ENCODE measurements at regions not wholly inside any gene's neighbourhood (a gene's known extent, or its start where the extent isn't known, plus 50 kb on each side); places are given as distances from the start of the nearest gene placed in this dataset.

GRCh38 chr21:38148046-38148445, 108.7 kb upstream of the KCNJ15 start:
- H3K27me3 ChIP-seq (ENCODE audit: control insufficient read depth, extremely low read depth, insufficient read depth, low read length) = no peaks in the 10 kb centered on the region
- H3K9me1 ChIP-seq (ENCODE audit: control insufficient read depth, extremely low read depth, insufficient read depth, low read length) = no peaks in the 10 kb centered on the region
- dilution Hi-C loops (cut with MboI; ENCODE audit: extremely low pct_ligation_motif_present, low sequenced_read_pairs) = loop anchor here (25.0 kb wide), 1 partner anchor 411 kb away; no protein-coding TSS in a partner anchor
- H4K20me1 ChIP-seq (ENCODE audit: control insufficient read depth, extremely low read depth, insufficient read depth, low read length) = no peaks in the 10 kb centered on the region
- no peak overlapping the region for H2AFZ ChIP-seq (ENCODE audit: control insufficient read depth, low read length)
- FAIRE-seq (peak; percentile 29), DNase-seq (ENCODE audit: low read depth, low spot score) (no peak)
- H3K4me2 ChIP-seq (ENCODE audit: control insufficient read depth, extremely low read depth, insufficient read depth, low read depth, low read length) = no peak overlapping the region
- no peak overlapping the region for H3K27ac ChIP-seq (ENCODE audit: control insufficient read depth, insufficient read depth, low read length)
- H3K9me3 ChIP-seq (ENCODE audit: control insufficient read depth, low read depth, low read length) = no peaks in the 10 kb centered on the region
- no peaks in the 10 kb centered on the region for H3K36me3 ChIP-seq (ENCODE audit: control insufficient read depth in 2 of 2, extremely low read depth in 1 of 2, insufficient read depth in 2 of 2, low read length in 2 of 2)
- TF ChIP-seq CTCF (optimal IDR thresholded peaks at IDR 0.05 in 1 of 3, IDR thresholded peaks at IDR 0.05 in 1 of 3, conservative IDR thresholded peaks at IDR 0.05 in 1 of 3; ENCODE audit: extremely low read depth in 1 of 3, insufficient read depth in 2 of 3, low read length in 3 of 3) = no peak
- no peak for TF ChIP-seq EZH2 (IDR thresholded peaks at IDR 0.05; ENCODE audit: low read length)
- H3K79me2 ChIP-seq (ENCODE audit: control insufficient read depth, insufficient read depth, low read length) = no peaks in the 10 kb centered on the region
- H3K4me1 ChIP-seq (ENCODE audit: control insufficient read depth, extremely low read depth, insufficient read depth, low read length) = no peaks in the 10 kb centered on the region
- H3K4me3 ChIP-seq (ENCODE audit: control insufficient read depth in 2 of 3, extremely low read depth in 1 of 3, insufficient read depth in 2 of 3, low read depth in 1 of 3, low read length in 3 of 3) = no peak overlapping the region
- no peak overlapping the region for H3K9ac ChIP-seq (ENCODE audit: control insufficient read depth, extremely low read depth, insufficient read depth, low read length)

- Histone ChIP-seq H3K4me2 (ENCODE audit: control insufficient read depth, extremely low read depth, insufficient read depth, low read depth, low read length) (peak overlapping the region; percentile 22), H3K4me3 (ENCODE audit: control insufficient read depth in 2 of 3, extremely low read depth in 1 of 3, insufficient read depth in 2 of 3, low read depth in 1 of 3, low read length in 3 of 3) (no peak overlapping the region), H3K27ac (ENCODE audit: control insufficient read depth, insufficient read depth, low read length) (no peak overlapping the region), H2AFZ (ENCODE audit: control insufficient read depth, low read length) (no peak overlapping the region), H3K9me1 (ENCODE audit: control insufficient read depth, extremely low read depth, insufficient read depth, low read length) (no peaks in the 10 kb centered on the region), H3K27me3 (ENCODE audit: control insufficient read depth, extremely low read depth, insufficient read depth, low read length) (peaks cover 3% of the 10 kb centered on the region), H4K20me1 (ENCODE audit: control insufficient read depth, extremely low read depth, insufficient read depth, low read length) (no peaks in the 10 kb centered on the region), H3K36me3 (ENCODE audit: control insufficient read depth in 2 of 2, extremely low read depth in 1 of 2, insufficient read depth in 2 of 2, low read length in 2 of 2) (no peaks in the 10 kb centered on the region), H3K9me3 (ENCODE audit: control insufficient read depth, low read depth, low read length) (no peaks in the 10 kb centered on the region), H3K9ac (ENCODE audit: control insufficient read depth, extremely low read depth, insufficient read depth, low read length) (no peak overlapping the region), H3K4me1 (ENCODE audit: control insufficient read depth, extremely low read depth, insufficient read depth, low read length) (no peaks in the 10 kb centered on the region), H3K79me2 (ENCODE audit: control insufficient read depth, insufficient read depth, low read length) (no peaks in the 10 kb centered on the region)
- TF ChIP-seq EZH2 (IDR thresholded peaks at IDR 0.05; ENCODE audit: low read length) = no peak
- TF ChIP-seq CTCF (optimal IDR thresholded peaks at IDR 0.05 in 1 of 3, IDR thresholded peaks at IDR 0.05 in 1 of 3, conservative IDR thresholded peaks at IDR 0.05 in 1 of 3; ENCODE audit: extremely low read depth in 1 of 3, insufficient read depth in 2 of 3, low read length in 3 of 3) = no peak
- dilution Hi-C loops (cut with MboI; ENCODE audit: extremely low pct_ligation_motif_present, low sequenced_read_pairs) = no loop called here
- DNase-seq (ENCODE audit: low read depth, low spot score) = no peak
- FAIRE-seq = peak; percentile 79
Observed at GRCh38 chr21:38151021-38151645, 105.7 kb upstream of the KCNJ15 start.

Measured in keratinocyte (primary cell).